Neural progenitor cell (in vitro differentiated cells): ENCODE measurements at regions not wholly inside any gene's neighbourhood (a gene's known extent, or its start where the extent isn't known, plus 50 kb on each side); places are given as distances from the start of the nearest gene placed in this dataset.

Experiments used
- DNase-seq: peaks from one replicate; pipeline ENCODE4 v3.0.0-alpha.2; 2016; ENCODE audit warnings: low spot score
- H2AFZ ChIP-seq: fragments of 200-600 bp; sonication (generic); replicated peaks from 2 replicates; pipeline ENCODE4 v1.6.1; 2016; ENCODE audit warnings: antibody characterized with exemption
- H3F3A ChIP-seq: fragments of 200-600 bp; sonication (generic); 2 replicates; pipeline ENCODE4 v1.6.1; 2016; ENCODE audit warnings: antibody characterized with exemption, low read depth
- H3K27ac ChIP-seq: fragments of 200-600 bp; sonication (generic); 2 replicates; pipeline ENCODE4 v1.5.1; 2016; ENCODE audit warnings: mild to moderate bottlenecking
- H3K27me3 ChIP-seq: fragments of 200-600 bp; sonication (generic); 2 replicates; pipeline ENCODE4 v1.6.1; 2016; ENCODE audit warnings: mild to moderate bottlenecking, moderate library complexity
- H3K36me3 ChIP-seq: fragments of 200-600 bp; sonication (generic); 2 replicates; pipeline ENCODE4 v1.5.1; 2016
- H3K4me1 ChIP-seq: fragments of 200-600 bp; sonication (generic); 2 replicates; pipeline ENCODE4 v1.6.1; 2016; ENCODE audit warnings: mixed run types
- H3K4me2 ChIP-seq: fragments of 200-600 bp; sonication (generic); 2 replicates; pipeline ENCODE4 v1.6.1; 2016
- H3K4me3 ChIP-seq: fragments of 200-600 bp; sonication (generic); 2 replicates; pipeline ENCODE4 v1.5.1; 2016
- H3K79me2 ChIP-seq: fragments of 200-600 bp; sonication (generic); 2 replicates; pipeline ENCODE4 v1.6.1; 2016; ENCODE audit warnings: low read depth
- H3K9ac ChIP-seq: fragments of 200-600 bp; sonication (generic); 2 replicates; pipeline ENCODE4 v1.6.1; 2016
- H3K9me3 ChIP-seq: fragments of 200-600 bp; sonication (generic); 2 replicates; pipeline ENCODE4 v1.5.1; 2016; ENCODE audit warnings: low read depth
- H4K20me1 ChIP-seq: fragments of 200-600 bp; sonication (generic); 2 replicates; pipeline ENCODE4 v1.6.1; 2016; ENCODE audit warnings: low read depth
- H3K27ac Mint-ChIP-seq: 3 replicates; pipeline ENCODE4 v1.8.0; 2021; ENCODE audit warnings: mixed read lengths
- H3K27me3 Mint-ChIP-seq: 2 replicates; pipeline ENCODE4 v1.8.0; 2022; ENCODE audit warnings: low read depth, mild to moderate bottlenecking, inconsistent platforms, moderate library complexity, mixed read lengths; ENCODE audit not compliant: insufficient read depth
- H3K36me3 Mint-ChIP-seq: 3 replicates; pipeline ENCODE4 v1.8.0; 2021; ENCODE audit warnings: mixed read lengths
- H3K4me1 Mint-ChIP-seq: 3 replicates; pipeline ENCODE4 v1.8.0; 2021; ENCODE audit warnings: mixed read lengths
- H3K4me3 Mint-ChIP-seq: 3 replicates; pipeline ENCODE4 v1.8.0; 2021; ENCODE audit warnings: mild to moderate bottlenecking, moderate library complexity, mixed read lengths
- H3K9me3 Mint-ChIP-seq: 3 replicates; pipeline ENCODE4 v1.8.0; 2020; ENCODE audit warnings: mixed read lengths
- CTCF ChIP-seq: fragments of 200-600 bp; sonication (generic); IDR thresholded peaks from 2 replicates; pipeline ENCODE4 v1.5.1; 2017; ENCODE audit warnings: antibody characterized with exemption, mild to moderate bottlenecking
- EZH2 ChIP-seq: fragments of 200-600 bp; sonication (generic); IDR thresholded peaks from 2 replicates; pipeline ENCODE4 v1.6.1; 2017; ENCODE audit warnings: antibody characterized with exemption, mild to moderate bottlenecking, moderate library complexity
- EZH2phosphoT487 ChIP-seq: fragments of 200-600 bp; sonication (generic); IDR thresholded peaks from 2 replicates; pipeline ENCODE4 v1.6.1; 2017; ENCODE audit warnings: antibody characterized with exemption

GRCh38 chr3:67864587-67865183 lies 210.3 kb upstream of the SUCLG2 start:
- Mint-ChIP-seq H3K27me3 (peaks cover 4% of the 10 kb centered on the region), H3K27ac (no peak overlapping the region), H3K4me3 (no peak overlapping the region), H3K9me3 (peaks cover 4% of the 10 kb centered on the region), H3K4me1 (no peaks in the 10 kb centered on the region), H3K36me3 (no peaks in the 10 kb centered on the region)
- Histone ChIP-seq H3K9me3 (no peaks in the 10 kb centered on the region), H3K9ac (no peak overlapping the region), H3K4me3 (no peak overlapping the region), H3K79me2 (no peaks in the 10 kb centered on the region), H3K4me1 (no peaks in the 10 kb centered on the region), H3K27me3 (no peaks in the 10 kb centered on the region), H3F3A (no peaks in the 10 kb centered on the region), H3K4me2 (no peak overlapping the region), H3K36me3 (no peaks in the 10 kb centered on the region), H4K20me1 (no peaks in the 10 kb centered on the region), H2AFZ (no peak overlapping the region), H3K27ac (no peak overlapping the region)
- TF ChIP-seq EZH2, result no peak
- no peak for DNase-seq

- no peaks in the 10 kb centered on the region for H3K79me2 ChIP-seq
- Mint-ChIP-seq H3K4me1 (no peaks in the 10 kb centered on the region), H3K4me3 (no peak overlapping the region), H3K27me3 (peaks cover 4% of the 10 kb centered on the region), H3K27ac (no peak overlapping the region), H3K36me3 (no peaks in the 10 kb centered on the region), H3K9me3 (peaks cover 6% of the 10 kb centered on the region)
- H3K4me2 ChIP-seq, result no peak overlapping the region
- no peak overlapping the region for H3K9ac ChIP-seq
- peak; percentile 59 for DNase-seq
- H2AFZ ChIP-seq, result no peak overlapping the region
- no peaks in the 10 kb centered on the region for H3K4me1 ChIP-seq
- no peak overlapping the region for H3K27ac ChIP-seq
- H3K27me3 ChIP-seq, result no peaks in the 10 kb centered on the region
- no peaks in the 10 kb centered on the region for H3K36me3 ChIP-seq
- no peaks in the 10 kb centered on the region for H3F3A ChIP-seq
- TF ChIP-seq EZH2phosphoT487, result no peak
- peak; percentile 65 for TF ChIP-seq CTCF
- H4K20me1 ChIP-seq, result no peaks in the 10 kb centered on the region
- no peaks in the 10 kb centered on the region for H3K9me3 ChIP-seq
- no peak overlapping the region for H3K4me3 ChIP-seq
Observed at GRCh38 chr3:67863869-67864268, 209.5 kb upstream of the SUCLG2 start.

GRCh38 chr3:67860429-67860828 lies 206.0 kb upstream of the SUCLG2 start:
- H3F3A ChIP-seq, result no peaks in the 10 kb centered on the region
- H3K36me3 ChIP-seq, result no peaks in the 10 kb centered on the region
- no peaks in the 10 kb centered on the region for H3K4me1 ChIP-seq
- no peak for DNase-seq
- TF ChIP-seq CTCF (no peak), EZH2phosphoT487 (no peak), EZH2 (no peak)
- H3K79me2 ChIP-seq, result no peaks in the 10 kb centered on the region
- H3K4me2 ChIP-seq, result no peak overlapping the region
- no peaks in the 10 kb centered on the region for H3K4me1 Mint-ChIP-seq
- H3K9ac ChIP-seq, result no peak overlapping the region
- H4K20me1 ChIP-seq, result no peaks in the 10 kb centered on the region
- no peaks in the 10 kb centered on the region for H3K27me3 ChIP-seq
- H3K4me3 Mint-ChIP-seq, result no peak overlapping the region
- no peak overlapping the region for H2AFZ ChIP-seq
- no peaks in the 10 kb centered on the region for H3K9me3 ChIP-seq
- peaks cover 2% of the 10 kb centered on the region for H3K9me3 Mint-ChIP-seq
- no peak overlapping the region for H3K4me3 ChIP-seq
- H3K27me3 Mint-ChIP-seq, result no peaks in the 10 kb centered on the region
- H3K27ac ChIP-seq, result no peak overlapping the region
- H3K27ac Mint-ChIP-seq, result no peak overlapping the region
- H3K36me3 Mint-ChIP-seq, result no peaks in the 10 kb centered on the region

GRCh38 chr3:67858492-67858891 lies 204.1 kb upstream of the SUCLG2 start:
- no peak overlapping the region for H3K4me3 ChIP-seq
- H3K27me3 ChIP-seq, result no peaks in the 10 kb centered on the region
- no peaks in the 10 kb centered on the region for H3K79me2 ChIP-seq
- H3K36me3 ChIP-seq, result no peaks in the 10 kb centered on the region
- Mint-ChIP-seq H3K36me3 (no peaks in the 10 kb centered on the region), H3K4me1 (no peaks in the 10 kb centered on the region), H3K27me3 (peaks cover 3% of the 10 kb centered on the region), H3K4me3 (no peak overlapping the region), H3K27ac (no peak overlapping the region), H3K9me3 (peaks cover 2% of the 10 kb centered on the region)
- no peak overlapping the region for H3K27ac ChIP-seq
- no peaks in the 10 kb centered on the region for H4K20me1 ChIP-seq
- no peak for DNase-seq
- H3F3A ChIP-seq, result no peaks in the 10 kb centered on the region
- no peak overlapping the region for H3K9ac ChIP-seq
- H2AFZ ChIP-seq, result no peak overlapping the region
- H3K4me2 ChIP-seq, result no peak overlapping the region
- no peaks in the 10 kb centered on the region for H3K9me3 ChIP-seq
- H3K4me1 ChIP-seq, result no peaks in the 10 kb centered on the region
- TF ChIP-seq EZH2, result no peak
- TF ChIP-seq EZH2phosphoT487, result no peak
- TF ChIP-seq CTCF, result no peak
